GM18499 (cell line): ENCODE measurements at regions not wholly inside any gene's neighbourhood (a gene's known extent, or its start where the extent isn't known, plus 50 kb on each side); places are given as distances from the start of the nearest gene placed in this dataset.

Source experiments
- ATAC-seq: cut with Tn5 transposase; IDR thresholded peaks from one replicate; pipeline ENCODE4 v1.9.1; 2021; ENCODE audit warnings: moderate number of reproducible peaks; ENCODE audit not compliant: insufficient read depth, unreplicated experiment

GRCh38 chr4:22922426-22922825 is 229.7 kb downstream of the GBA3 start:
- ATAC-seq, result no peak

- ATAC-seq, result no peak
These were observed 229.2 kb downstream of the GBA3 start for GRCh38 chr4:22921936-22922335.

GRCh38 chr4:22911285-22911684 is 218.5 kb downstream of the GBA3 start:
- no peak for ATAC-seq

GRCh38 chr4:22910200-22910599 is 217.5 kb downstream of the GBA3 start:
- ATAC-seq, result no peak

GRCh38 chr4:22906045-22906444 is 213.3 kb downstream of the GBA3 start:
- ATAC-seq, result no peak

- ATAC-seq, result no peak
These were observed 211.2 kb downstream of the GBA3 start for GRCh38 chr4:22903913-22904312.

- ATAC-seq, result no peak
These were observed 208.9 kb downstream of the GBA3 start for GRCh38 chr4:22901631-22902030.

GRCh38 chr4:22900876-22901275 is 208.1 kb downstream of the GBA3 start:
- no peak for ATAC-seq

- ATAC-seq, result no peak
These were observed 204.9 kb downstream of the GBA3 start for GRCh38 chr4:22897520-22898108.

- ATAC-seq, result no peak
These were observed 202.7 kb downstream of the GBA3 start for GRCh38 chr4:22895482-22895881.

- ATAC-seq, result no peak
These were observed 191.4 kb downstream of the GBA3 start for GRCh38 chr4:22884157-22884556.

GRCh38 chr4:22881411-22881810 is 188.7 kb downstream of the GBA3 start:
- ATAC-seq, result no peak

GRCh38 chr4:22877486-22878052 is 184.8 kb downstream of the GBA3 start:
- no peak for ATAC-seq

GRCh38 chr4:22876270-22876669 is 183.5 kb downstream of the GBA3 start:
- no peak for ATAC-seq

- no peak for ATAC-seq
These were observed 183.0 kb downstream of the GBA3 start for GRCh38 chr4:22875587-22876257.

GRCh38 chr4:22874334-22874912 is 181.7 kb downstream of the GBA3 start:
- no peak for ATAC-seq

- no peak for ATAC-seq
These were observed 181.2 kb downstream of the GBA3 start for GRCh38 chr4:22873899-22874298.

GRCh38 chr4:22870847-22871449 is 178.2 kb downstream of the GBA3 start:
- no peak for ATAC-seq

GRCh38 chr4:22869235-22869634 is 176.5 kb downstream of the GBA3 start:
- no peak for ATAC-seq
